ENCODE measurements at regions not wholly inside any gene's neighbourhood (a gene's known extent, or its start where the extent isn't known, plus 50 kb on each side); places are given as distances from the start of the nearest gene placed in this dataset.

DNA sequence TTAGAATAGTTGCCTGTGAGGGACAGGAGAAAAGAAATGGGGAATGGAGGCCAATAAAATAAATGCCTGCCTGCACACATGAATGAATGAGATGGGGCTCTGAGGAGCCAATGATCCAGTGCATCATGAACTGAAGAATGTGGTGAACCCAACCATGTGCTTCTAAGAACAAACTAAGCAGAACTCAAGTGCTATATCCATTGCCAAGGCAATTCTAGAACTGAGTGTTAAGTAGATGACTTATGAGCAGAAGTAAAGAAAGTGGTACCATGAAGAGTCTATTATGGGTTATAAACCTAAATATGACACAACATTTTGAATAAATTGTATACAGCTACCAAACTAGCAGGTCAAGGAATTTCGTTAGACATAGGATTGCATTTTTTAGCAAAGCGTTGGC lies 186.1 kb downstream of the KATNAL1 start (continued):
- TF ChIP-seq, protein P1, sequence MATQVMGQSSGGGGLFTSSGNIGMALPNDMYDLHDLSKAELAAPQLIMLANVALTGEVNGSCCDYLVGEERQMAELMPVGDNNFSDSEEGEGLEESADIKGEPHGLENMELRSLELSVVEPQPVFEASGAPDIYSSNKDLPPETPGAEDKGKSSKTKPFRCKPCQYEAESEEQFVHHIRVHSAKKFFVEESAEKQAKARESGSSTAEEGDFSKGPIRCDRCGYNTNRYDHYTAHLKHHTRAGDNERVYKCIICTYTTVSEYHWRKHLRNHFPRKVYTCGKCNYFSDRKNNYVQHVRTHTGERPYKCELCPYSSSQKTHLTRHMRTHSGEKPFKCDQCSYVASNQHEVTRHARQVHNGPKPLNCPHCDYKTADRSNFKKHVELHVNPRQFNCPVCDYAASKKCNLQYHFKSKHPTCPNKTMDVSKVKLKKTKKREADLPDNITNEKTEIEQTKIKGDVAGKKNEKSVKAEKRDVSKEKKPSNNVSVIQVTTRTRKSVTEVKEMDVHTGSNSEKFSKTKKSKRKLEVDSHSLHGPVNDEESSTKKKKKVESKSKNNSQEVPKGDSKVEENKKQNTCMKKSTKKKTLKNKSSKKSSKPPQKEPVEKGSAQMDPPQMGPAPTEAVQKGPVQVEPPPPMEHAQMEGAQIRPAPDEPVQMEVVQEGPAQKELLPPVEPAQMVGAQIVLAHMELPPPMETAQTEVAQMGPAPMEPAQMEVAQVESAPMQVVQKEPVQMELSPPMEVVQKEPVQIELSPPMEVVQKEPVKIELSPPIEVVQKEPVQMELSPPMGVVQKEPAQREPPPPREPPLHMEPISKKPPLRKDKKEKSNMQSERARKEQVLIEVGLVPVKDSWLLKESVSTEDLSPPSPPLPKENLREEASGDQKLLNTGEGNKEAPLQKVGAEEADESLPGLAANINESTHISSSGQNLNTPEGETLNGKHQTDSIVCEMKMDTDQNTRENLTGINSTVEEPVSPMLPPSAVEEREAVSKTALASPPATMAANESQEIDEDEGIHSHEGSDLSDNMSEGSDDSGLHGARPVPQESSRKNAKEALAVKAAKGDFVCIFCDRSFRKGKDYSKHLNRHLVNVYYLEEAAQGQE (IDR thresholded peaks at IDR 0.05; ENCODE audit: low read depth, low read length) = no peak
- TF ChIP-seq TEAD4 (IDR thresholded peaks at IDR 0.05; ENCODE audit: borderline replicate concordance, insufficient read depth) = no peak

DNA sequence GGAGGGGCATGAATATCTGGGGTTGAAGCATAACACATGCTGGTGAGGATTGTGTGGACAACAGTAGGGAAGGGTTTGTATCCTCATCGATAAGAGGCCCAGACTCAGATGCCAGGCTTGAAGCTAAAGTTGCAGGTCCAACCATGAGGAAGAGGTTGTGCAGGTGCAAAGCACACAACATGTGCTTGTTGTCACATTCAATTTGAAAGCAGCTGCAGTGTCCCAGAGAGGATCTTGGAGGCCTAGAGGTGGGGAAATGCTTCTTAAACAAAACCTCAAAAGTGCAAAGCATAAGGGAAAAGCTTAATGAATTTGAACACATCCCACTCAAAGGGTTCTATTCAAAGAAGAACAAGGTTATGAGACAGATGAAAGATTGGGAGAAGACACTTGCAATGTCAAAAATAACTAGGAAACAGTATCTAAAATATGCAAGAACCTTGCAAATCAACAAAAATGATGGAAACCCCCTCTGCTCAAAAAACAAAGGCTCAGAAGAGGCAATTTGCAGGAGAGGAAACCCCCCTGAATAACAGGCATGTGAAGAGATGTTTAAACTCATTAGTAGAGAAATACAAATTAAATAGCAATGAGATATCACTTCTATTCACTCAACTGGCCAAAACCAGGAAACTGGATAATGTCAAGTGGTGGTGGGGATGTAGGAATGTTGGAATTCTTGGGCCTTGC lies 187.1 kb downstream of the KATNAL1 start:
- Histone ChIP-seq H3K4me2 (no peak overlapping the region), H3K4me1 (ENCODE audit: control insufficient read depth in 1 of 2, insufficient read depth in 2 of 2, low read depth in 1 of 2, low read length in 1 of 2) (peaks cover under 1 to 14% of the 10 kb centered on the region in 2 experiments; a peak in 2 of 4 replicates), H3K9me2 (no peaks in the 10 kb centered on the region), H3K27me3 (ENCODE audit: insufficient read depth) (no peaks in the 10 kb centered on the region), H3K27ac (ENCODE audit: low read depth in 2 of 2, low read length in 1 of 2) (peak overlapping the region in 1 of 2 experiments; percentile 78; a peak in 1 of 4 replicates), H4K20me1 (ENCODE audit: insufficient read depth) (no peaks in the 10 kb centered on the region), H3K9ac (no peak overlapping the region), H3K9me3 (no peaks in the 10 kb centered on the region), H2AFZ (ENCODE audit: low read depth) (0 out of 2 replicates have a peak overlapping the region, but pooled peaks have one; percentile 42), H3K79me2 (ENCODE audit: insufficient read depth) (no peaks in the 10 kb centered on the region), H3F3A (replicated peaks; ENCODE audit: insufficient read depth) (no peaks in the 10 kb centered on the region), H3K36me3 (replicated peaks in 1 of 2; ENCODE audit: control insufficient read depth in 1 of 2, insufficient read depth in 2 of 2, low read length in 1 of 2) (no peaks in the 10 kb centered on the region), H3K4me3 (ENCODE audit: low read depth in 2 of 2, low read length in 1 of 2) (no peak overlapping the region)
- ChIA-PET CTCF (interaction anchor here (0.6 to 4.0 kb wide), 3 partner anchors 12 to 612 kb away, joined by 3 to 38 read pairs (median 7); no protein-coding TSS in a partner anchor), POLR2A (interaction anchor here (0.6 kb wide), 1 partner anchor 330 kb away, joined by 4 read pairs; no protein-coding TSS in a partner anchor)
- 33% methylated on average over 1 of the region's 1 CpG for WGBS (ENCODE audit: low lambda C conversion rate)
- TF ChIP-seq, protein P2, sequence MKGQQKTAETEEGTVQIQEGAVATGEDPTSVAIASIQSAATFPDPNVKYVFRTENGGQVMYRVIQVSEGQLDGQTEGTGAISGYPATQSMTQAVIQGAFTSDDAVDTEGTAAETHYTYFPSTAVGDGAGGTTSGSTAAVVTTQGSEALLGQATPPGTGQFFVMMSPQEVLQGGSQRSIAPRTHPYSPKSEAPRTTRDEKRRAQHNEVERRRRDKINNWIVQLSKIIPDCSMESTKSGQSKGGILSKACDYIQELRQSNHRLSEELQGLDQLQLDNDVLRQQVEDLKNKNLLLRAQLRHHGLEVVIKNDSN (IDR thresholded peaks at IDR 0.05; ENCODE audit: borderline replicate concordance, low read depth) = no peak
- no peak for TF ChIP-seq TAF1 (IDR thresholded peaks at IDR 0.05; ENCODE audit: borderline replicate concordance, low read depth, low read length)
- DNase-seq = no peak

DNA sequence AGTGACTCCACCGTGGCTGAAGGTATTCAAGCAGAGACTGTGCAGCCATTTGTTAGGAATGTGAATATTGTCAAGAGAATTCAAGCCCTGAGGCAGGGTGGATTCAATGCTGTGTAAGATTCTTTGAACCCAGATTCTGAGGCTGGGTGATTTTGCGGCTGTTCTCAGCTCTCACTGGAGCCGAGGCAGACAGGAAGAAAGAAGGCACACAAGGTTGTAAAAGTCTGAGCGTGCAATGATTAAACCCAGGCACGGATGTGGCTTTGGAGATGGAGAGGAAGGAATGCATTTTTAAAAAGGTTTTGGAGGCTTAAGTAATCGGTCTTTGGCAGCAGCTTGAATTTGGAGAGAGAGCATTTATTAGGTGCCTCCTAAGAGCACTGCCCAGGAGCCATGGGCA lies 187.9 kb downstream of the KATNAL1 start:
- ChIA-PET POLR2A (interaction anchor here (0.6 kb wide), 1 partner anchor 330 kb away, joined by 4 read pairs; no protein-coding TSS in a partner anchor), CTCF (interaction anchor here (0.6 to 2.0 kb wide), 2 partner anchors 275 to 611 kb away, joined by 3 to 7 read pairs; no protein-coding TSS in a partner anchor)
- H3K4me3 ChIP-seq (ENCODE audit: low read depth in 2 of 2, low read length in 1 of 2) = peak overlapping the region in 1 of 2 experiments; percentile 11; a peak in 1 of 4 replicates
- no peak overlapping the region; the same call in 1 of the 2 replicates for H3K9ac ChIP-seq
- H4K20me1 ChIP-seq (ENCODE audit: insufficient read depth) = no peaks in the 10 kb centered on the region
- WGBS (ENCODE audit: low lambda C conversion rate) = 18% methylated on average over 6 of the region's 6 CpGs
- H3K9me3 ChIP-seq = no peaks in the 10 kb centered on the region
- no peak for DNase-seq
- peaks cover 3 to 14% of the 10 kb centered on the region in 2 experiments; a peak in 2 of 4 replicates for H3K4me1 ChIP-seq (ENCODE audit: control insufficient read depth in 1 of 2, insufficient read depth in 2 of 2, low read depth in 1 of 2, low read length in 1 of 2)
- no peaks in the 10 kb centered on the region for H3K36me3 ChIP-seq (replicated peaks in 1 of 2; ENCODE audit: control insufficient read depth in 1 of 2, insufficient read depth in 2 of 2, low read length in 1 of 2)
- no peaks in the 10 kb centered on the region for H3K79me2 ChIP-seq (ENCODE audit: insufficient read depth)
- H3F3A ChIP-seq (replicated peaks; ENCODE audit: insufficient read depth) = no peaks in the 10 kb centered on the region
- no peaks in the 10 kb centered on the region for H3K27me3 ChIP-seq (ENCODE audit: insufficient read depth)
- H3K9me2 ChIP-seq = no peaks in the 10 kb centered on the region
- peak overlapping the region; percentile 42; the same call in 1 of the 2 replicates for H2AFZ ChIP-seq (ENCODE audit: low read depth)
- peak overlapping the region; percentile 57 for H3K4me2 ChIP-seq
- H3K27ac ChIP-seq (ENCODE audit: low read depth in 2 of 2, low read length in 1 of 2) = peak overlapping the region; percentile 33 to 78; a peak in 2 of 4 replicates
- TF ChIP-seq RAD21 (IDR thresholded peaks at IDR 0.05; ENCODE audit: low read length) (no peak), FOXJ3 (CRISPR knock-in tag; IDR thresholded peaks at IDR 0.05) (no peak), RXRA (IDR thresholded peaks at IDR 0.05; ENCODE audit: borderline replicate concordance, low read depth) (no peak), RFX5 (IDR thresholded peaks at IDR 0.05; ENCODE audit: low read length) (no peak), GABPA (IDR thresholded peaks at IDR 0.05; ENCODE audit: low read depth) (no peak), POLR2AphosphoS5 (IDR thresholded peaks at IDR 0.05; ENCODE audit: low read depth, low read length) (peak; percentile 38; the same call in 1 of the 2 replicates), TEAD4 (IDR thresholded peaks at IDR 0.05; ENCODE audit: borderline replicate concordance, insufficient read depth) (0 out of 2 replicates have a peak, but pooled peaks have one; percentile 43), CHD2 (IDR thresholded peaks at IDR 0.05; ENCODE audit: low read length, partially characterized antibody) (no peak), FOSL2 (IDR thresholded peaks at IDR 0.05; ENCODE audit: borderline replicate concordance, low read depth) (no peak), EZH2phosphoT487 (IDR thresholded peaks at IDR 0.05; ENCODE audit: borderline replicate concordance, low read depth) (no peak)
- TF ChIP-seq, protein P3, sequence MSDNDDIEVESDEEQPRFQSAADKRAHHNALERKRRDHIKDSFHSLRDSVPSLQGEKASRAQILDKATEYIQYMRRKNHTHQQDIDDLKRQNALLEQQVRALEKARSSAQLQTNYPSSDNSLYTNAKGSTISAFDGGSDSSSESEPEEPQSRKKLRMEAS (IDR thresholded peaks at IDR 0.05; ENCODE audit: low read depth) = 0 out of 2 replicates have a peak, but pooled peaks have one; percentile 9
- TF ChIP-seq, protein P1 (IDR thresholded peaks at IDR 0.05; ENCODE audit: low read depth, low read length) = no peak

Data from SK-N-SH (cell line).